HCT116 (cell line): ENCODE measurements at regions not wholly inside any gene's neighbourhood (a gene's known extent, or its start where the extent isn't known, plus 50 kb on each side); places are given as distances from the start of the nearest gene placed in this dataset.

ENCODE experiments used
- ATAC-seq: fragments of 200-7000 bp; cut with Tn5 transposase; 2 replicates; pipeline ENCODE4 v1.9.1; 2020; ENCODE audit warnings: mild to moderate bottlenecking, moderate library complexity
- BruUV-seq: library from RNA; stranded (reverse); fragments of 400-500 nt; replicated peaks from 2 replicates; lab custom pipeline; 2021; lab: Mats Ljungman, UMichigan
- CTCF ChIA-PET: fragments of 300-600 bp; sonication (Branson Sonifier 250); formaldehyde crosslinking; loops from one replicate; lab custom pipeline; 2021; ENCODE audit warnings: antibody characterized with exemption; lab: Charles Lee
- POLR2A ChIA-PET: fragments of 300-600, 350-600 bp; sonication (Branson Sonifier 250); formaldehyde crosslinking; loops from one replicate; lab custom pipeline; 2021; ENCODE audit warnings: antibody characterized with exemption; lab: Charles Lee
- RAD21 ChIA-PET, 2 experiments: fragments of 300-600 bp; sonication (Branson Sonifier 250); formaldehyde crosslinking; loops; one replicate each; lab custom pipeline; 2023; ENCODE audit warnings: low total read pairs in 2 of 2; ENCODE audit not compliant: uncharacterized antibody in 2 of 2, unreplicated experiment in 2 of 2, low non-redundant PET in 1 of 2; lab: Charles Lee
- DNase-seq: peaks from one replicate; pipeline ENCODE4 v3.0.0-alpha.2; 2010; ENCODE audit warnings: low read depth, low spot score
- H2AFZ ChIP-seq: fragments of 200-600 bp; shearing (Covaris generic), sonication (generic); 2 replicates; pipeline ENCODE4 v1.6.1; 2017; ENCODE audit warnings: low read depth, mixed run types, mixed read lengths, antibody characterized with exemption, low read length; ENCODE audit not compliant: poor library complexity, severe bottlenecking
- H3K27ac ChIP-seq: 2 replicates; pipeline ENCODE4 v1.5.1; 2012; ENCODE audit warnings: low read depth, low read length
- H3K27me3 ChIP-seq: fragments of 200-600 bp; sonication (generic); 2 replicates; pipeline ENCODE4 v1.6.1; 2016; ENCODE audit warnings: mixed run types, low read length, mixed read lengths; ENCODE audit not compliant: insufficient read depth
- H3K36me3 ChIP-seq, 2 experiments: fragments of 200-500 bp in 1 of 2; fragments of 200-600 bp in 1 of 2; sonication (Bioruptor generic) in 1 of 2; sonication (generic) in 1 of 2; 2 replicates each; pipeline versions ENCODE4 v1.5.1 to v1.6.1; 2014 to 2016; ENCODE audit warnings: low read length in 2 of 2, inconsistent platforms in 1 of 2, mixed read lengths in 1 of 2, mixed run types in 1 of 2; ENCODE audit not compliant: insufficient read depth in 2 of 2, control insufficient read depth in 1 of 2
- H3K4me1 ChIP-seq, 2 experiments: fragments of 200-600 bp in 1 of 2; sonication (generic) in 1 of 2; 2 replicates each; pipeline versions ENCODE4 v1.5.1 to v1.6.1; 2012 to 2017; ENCODE audit warnings: low read length in 2 of 2, inconsistent platforms in 1 of 2, mild to moderate bottlenecking in 1 of 2, mixed read lengths in 1 of 2, mixed run types in 1 of 2, moderate library complexity in 1 of 2; ENCODE audit not compliant: insufficient read depth in 2 of 2, control insufficient read depth in 1 of 2
- H3K4me2 ChIP-seq: fragments of 200-600 bp; sonication (generic); 2 replicates; pipeline ENCODE4 v1.6.1; 2017; ENCODE audit warnings: mixed run types, low read length, mixed read lengths
- H3K4me3 ChIP-seq, 2 experiments: fragments of 200-600 bp in 1 of 2; sonication (generic) in 1 of 2; replicated peaks in 1 of 2; 2 replicates each; pipeline ENCODE4 v1.5.1; 2011 to 2016; ENCODE audit warnings: low read length in 2 of 2, control low read depth in 1 of 2, low read depth in 1 of 2, mild to moderate bottlenecking in 1 of 2, mixed read lengths in 1 of 2, mixed run types in 1 of 2
- H3K79me2 ChIP-seq: fragments of 200-600 bp; sonication (generic); 2 replicates; pipeline ENCODE4 v1.6.1; 2017; ENCODE audit warnings: mild to moderate bottlenecking, mixed run types, low read length, moderate library complexity, mixed read lengths; ENCODE audit not compliant: insufficient read depth
- H3K9ac ChIP-seq: fragments of 200-600 bp; sonication (generic); 2 replicates; pipeline ENCODE4 v1.6.1; 2016; ENCODE audit warnings: low read length, mixed read lengths
- H3K9me2 ChIP-seq: fragments of 200-600 bp; sonication (generic), shearing (Covaris generic); 2 replicates; pipeline ENCODE4 v1.6.1; 2017; ENCODE audit warnings: mixed run types, mild to moderate bottlenecking, moderate library complexity; ENCODE audit not compliant: insufficient read depth
- H3K9me3 ChIP-seq, 2 experiments: fragments of 200-500 bp in 1 of 2; fragments of 200-600 bp in 1 of 2; sonication (Bioruptor generic) in 1 of 2; sonication (generic) in 1 of 2; 2 replicates each; pipeline ENCODE4 v1.6.1; 2014 to 2017; ENCODE audit warnings: low read length in 2 of 2, mixed read lengths in 2 of 2, inconsistent platforms in 1 of 2, low read depth in 1 of 2, mild to moderate bottlenecking in 1 of 2, mixed run types in 1 of 2, moderate library complexity in 1 of 2; ENCODE audit not compliant: control insufficient read depth in 1 of 2, insufficient read depth in 1 of 2
- H4K20me1 ChIP-seq: fragments of 200-600 bp; sonication (generic), shearing (Covaris generic); 2 replicates; pipeline ENCODE4 v1.6.1; 2017; ENCODE audit warnings: mixed run types, mild to moderate bottlenecking, moderate library complexity; ENCODE audit not compliant: insufficient read depth
- ATF3 ChIP-seq: IDR thresholded peaks from 2 replicates; pipeline ENCODE4 v1.6.1; 2012
- CBX3 ChIP-seq: IDR thresholded peaks from 2 replicates; pipeline ENCODE4 v1.6.1; 2012; ENCODE audit warnings: low read depth
- CEBPB ChIP-seq: IDR thresholded peaks from 2 replicates; pipeline ENCODE4 v1.6.1; 2012; ENCODE audit warnings: low read depth
- ELF1 ChIP-seq: IDR thresholded peaks from 2 replicates; pipeline ENCODE4 v1.6.1; 2012; ENCODE audit warnings: low read depth, borderline replicate concordance
- EZH2 ChIP-seq: fragments of 200-600 bp; sonication (generic); IDR thresholded peaks from 2 replicates; pipeline ENCODE4 v1.6.1; 2017; ENCODE audit warnings: antibody characterized with exemption, mixed run types
- EZH2phosphoT487 ChIP-seq: fragments of 200-600 bp; IDR thresholded peaks from 2 replicates; pipeline ENCODE4 v1.6.1; 2018; ENCODE audit warnings: antibody characterized with exemption, borderline replicate concordance
- FOSL1 ChIP-seq: IDR thresholded peaks from 2 replicates; pipeline ENCODE4 v1.6.1; 2012; ENCODE audit warnings: low read depth
- JUND ChIP-seq: IDR thresholded peaks from 2 replicates; pipeline ENCODE4 v1.6.1; 2012
- POLR2A ChIP-seq: IDR thresholded peaks from 2 replicates; pipeline ENCODE4 v1.7.0; 2011; ENCODE audit warnings: borderline replicate concordance; ENCODE audit not compliant: insufficient read depth, insufficient read length; ENCODE audit errors: extremely low read depth
- POLR2AphosphoS5 ChIP-seq: IDR thresholded peaks from 2 replicates; pipeline ENCODE4 v1.6.1; 2011; ENCODE audit warnings: mild to moderate bottlenecking, low read depth, low read length, moderate library complexity
- RAD21 ChIP-seq: IDR thresholded peaks from 2 replicates; pipeline ENCODE4 v1.6.1; 2012; ENCODE audit warnings: low read depth, mild to moderate bottlenecking
- REST ChIP-seq: IDR thresholded peaks from 2 replicates; pipeline ENCODE4 v1.6.1; 2012; ENCODE audit warnings: low read depth
- SRF ChIP-seq: IDR thresholded peaks from 2 replicates; pipeline ENCODE4 v1.6.1; 2012; ENCODE audit warnings: low read depth
- ZFX ChIP-seq: fragments of 450-650 bp; IDR thresholded peaks from 2 replicates; pipeline ENCODE4 v1.6.1; 2017
- ZNF274 ChIP-seq: fragments of 200-500 bp; sonication (Bioruptor generic); IDR thresholded peaks from 2 replicates; pipeline ENCODE4 v1.6.1; 2014; ENCODE audit warnings: mild to moderate bottlenecking, low read depth, low read length, inconsistent platforms
- intact Hi-C: fragments of 100-400 bp; cut with micrococcal nuclease; formaldehyde crosslinking; loops from 2 replicates; pipeline ENCODE4 v1.10.0; 2022
- TF ChIP-seq, protein P1 (sequence below): IDR thresholded peaks from 2 replicates; pipeline ENCODE4 v1.6.1; 2011; ENCODE audit warnings: mild to moderate bottlenecking, low read length, moderate library complexity; ENCODE audit not compliant: insufficient replicate concordance; ENCODE audit errors: extremely low read depth
- TF ChIP-seq, protein P2 (sequence below): IDR thresholded peaks from 2 replicates; pipeline ENCODE4 v1.6.1; 2012

DNA sequence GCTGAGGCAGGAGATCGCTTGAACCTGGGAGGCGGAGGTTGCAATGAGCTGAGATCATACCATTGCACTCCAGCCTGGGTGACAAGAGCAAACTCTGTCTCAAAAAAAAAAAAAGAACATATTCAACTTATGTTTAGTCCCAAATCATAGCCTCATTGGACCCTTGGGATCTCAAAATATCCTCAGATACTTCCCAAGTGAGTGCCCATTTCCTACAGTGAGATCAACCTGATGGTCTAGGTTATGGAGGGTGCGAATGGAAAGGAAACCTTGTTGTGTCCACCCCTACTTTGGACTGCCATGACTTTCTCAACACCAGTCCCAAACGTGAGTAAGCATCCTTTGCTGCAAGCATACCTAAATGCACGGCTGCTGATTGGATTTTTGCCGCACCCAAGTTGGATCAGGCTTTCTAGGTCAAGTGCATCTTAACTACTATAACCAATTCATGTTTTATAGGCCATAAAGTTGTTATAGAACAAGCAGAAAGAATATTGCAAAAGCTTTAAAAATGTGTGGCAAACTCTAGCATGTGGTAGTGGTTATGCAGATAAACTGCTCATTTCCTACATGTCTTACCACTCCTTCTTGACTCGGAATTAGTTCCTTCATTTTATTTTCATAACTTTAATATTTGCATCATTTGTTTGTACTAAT lies 131.2 kb downstream of the PLEKHG1 start:
- no peak for TF ChIP-seq ZFX
- TF ChIP-seq, protein P1, sequence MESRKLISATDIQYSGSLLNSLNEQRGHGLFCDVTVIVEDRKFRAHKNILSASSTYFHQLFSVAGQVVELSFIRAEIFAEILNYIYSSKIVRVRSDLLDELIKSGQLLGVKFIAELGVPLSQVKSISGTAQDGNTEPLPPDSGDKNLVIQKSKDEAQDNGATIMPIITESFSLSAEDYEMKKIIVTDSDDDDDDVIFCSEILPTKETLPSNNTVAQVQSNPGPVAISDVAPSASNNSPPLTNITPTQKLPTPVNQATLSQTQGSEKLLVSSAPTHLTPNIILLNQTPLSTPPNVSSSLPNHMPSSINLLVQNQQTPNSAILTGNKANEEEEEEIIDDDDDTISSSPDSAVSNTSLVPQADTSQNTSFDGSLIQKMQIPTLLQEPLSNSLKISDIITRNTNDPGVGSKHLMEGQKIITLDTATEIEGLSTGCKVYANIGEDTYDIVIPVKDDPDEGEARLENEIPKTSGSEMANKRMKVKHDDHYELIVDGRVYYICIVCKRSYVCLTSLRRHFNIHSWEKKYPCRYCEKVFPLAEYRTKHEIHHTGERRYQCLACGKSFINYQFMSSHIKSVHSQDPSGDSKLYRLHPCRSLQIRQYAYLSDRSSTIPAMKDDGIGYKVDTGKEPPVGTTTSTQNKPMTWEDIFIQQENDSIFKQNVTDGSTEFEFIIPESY, result no peak
- no peak for TF ChIP-seq ATF3
- TF ChIP-seq FOSL1, result no peak
- TF ChIP-seq JUND, result no peak
- no peak for TF ChIP-seq REST
- no peak for TF ChIP-seq ELF1
- no peak for TF ChIP-seq CEBPB
- no peak for TF ChIP-seq EZH2phosphoT487
- TF ChIP-seq SRF, result no peak
- TF ChIP-seq, protein P2, sequence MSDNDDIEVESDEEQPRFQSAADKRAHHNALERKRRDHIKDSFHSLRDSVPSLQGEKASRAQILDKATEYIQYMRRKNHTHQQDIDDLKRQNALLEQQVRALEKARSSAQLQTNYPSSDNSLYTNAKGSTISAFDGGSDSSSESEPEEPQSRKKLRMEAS, result no peak
- TF ChIP-seq ZNF274, result no peak
- TF ChIP-seq POLR2AphosphoS5, result no peak
- TF ChIP-seq CBX3, result no peak
- TF ChIP-seq POLR2A, result no peak
- no peak for TF ChIP-seq RAD21
- TF ChIP-seq EZH2, result no peak

More for the DNA sequence above, 131.2 kb downstream of the PLEKHG1 start:
- ChIA-PET RAD21 (no interaction called here), CTCF (no interaction called here), POLR2A (no interaction called here)
- Histone ChIP-seq H3K27me3 (no peaks in the 10 kb centered on the region), H3K4me1 (peaks cover 0 to 6% of the 10 kb centered on the region in 2 experiments; a peak in 1 of 4 replicates), H3K36me3 (no peaks in the 10 kb centered on the region), H3K9ac (no peak overlapping the region), H2AFZ (no peak overlapping the region), H3K4me2 (no peak overlapping the region), H3K9me3 (no peaks in the 10 kb centered on the region), H4K20me1 (no peaks in the 10 kb centered on the region), H3K79me2 (no peaks in the 10 kb centered on the region), H3K9me2 (no peaks in the 10 kb centered on the region), H3K27ac (no peak overlapping the region), H3K4me3 (no peak overlapping the region)
- no peak for DNase-seq
- BruUV-seq, result no TSS peak
- intact Hi-C loops, result no loop called here
- ATAC-seq, result no peak
